Mesendoderm (in vitro differentiated cells): ENCODE measurements at regions not wholly inside any gene's neighbourhood (a gene's known extent, or its start where the extent isn't known, plus 50 kb on each side); places are given as distances from the start of the nearest gene placed in this dataset.

Experiments
- DNase-seq: peaks from one replicate; pipeline ENCODE4 v3.0.0; 2013
- H2AK5ac ChIP-seq: 2 replicates; pipeline ENCODE4 v1.6.1; 2013; ENCODE audit warnings: low read length, inconsistent platforms
- H2BK120ac ChIP-seq: 2 replicates; pipeline ENCODE4 v1.6.1; 2013; ENCODE audit warnings: low read depth, mild to moderate bottlenecking, low read length, moderate library complexity, mixed read lengths
- H2BK15ac ChIP-seq: replicated peaks from 2 replicates; pipeline ENCODE4 v1.6.1; 2013; ENCODE audit warnings: low read depth, mild to moderate bottlenecking, moderate library complexity
- H2BK5ac ChIP-seq: 2 replicates; pipeline ENCODE4 v1.6.1; 2013; ENCODE audit warnings: low read length, inconsistent platforms
- H3K18ac ChIP-seq: 2 replicates; pipeline ENCODE4 v1.6.1; 2013; ENCODE audit warnings: mild to moderate bottlenecking, low read length, mixed read lengths
- H3K23ac ChIP-seq: one replicate; pipeline ENCODE4 v1.6.1; 2013; ENCODE audit warnings: low read length
- H3K27ac ChIP-seq: 2 replicates; pipeline ENCODE4 v1.5.1; 2013; ENCODE audit warnings: low read depth, mild to moderate bottlenecking, inconsistent platforms, low read length, moderate library complexity
- H3K27me3 ChIP-seq: 2 replicates; pipeline ENCODE4 v1.6.1; 2013; ENCODE audit warnings: low read length, control low read depth, mild to moderate bottlenecking, inconsistent platforms; ENCODE audit not compliant: insufficient read depth, poor library complexity
- H3K36me3 ChIP-seq: 2 replicates; pipeline ENCODE4 v1.6.1; 2013; ENCODE audit warnings: low read length, inconsistent platforms; ENCODE audit not compliant: control insufficient read depth, insufficient read depth
- H3K4ac ChIP-seq: one replicate; pipeline ENCODE4 v1.6.1; 2013; ENCODE audit warnings: low read depth, mild to moderate bottlenecking, low read length, moderate library complexity
- H3K4me1 ChIP-seq: 2 replicates; pipeline ENCODE4 v1.6.1; 2013; ENCODE audit warnings: low read depth, low read length, inconsistent platforms; ENCODE audit not compliant: control insufficient read depth
- H3K4me2 ChIP-seq: 2 replicates; pipeline ENCODE4 v1.6.1; 2013; ENCODE audit warnings: low read length
- H3K4me3 ChIP-seq: 2 replicates; pipeline ENCODE4 v1.5.1; 2013; ENCODE audit warnings: mild to moderate bottlenecking, low read length
- H3K56ac ChIP-seq: one replicate; pipeline ENCODE4 v1.6.1; 2013; ENCODE audit warnings: low read length
- H3K79me1 ChIP-seq: 2 replicates; pipeline ENCODE4 v1.6.1; 2013; ENCODE audit warnings: low read length, inconsistent platforms
- H3K79me2 ChIP-seq: 2 replicates; pipeline ENCODE4 v1.6.1; 2013; ENCODE audit warnings: mild to moderate bottlenecking, low read length; ENCODE audit not compliant: control insufficient read depth, insufficient read depth
- H3K9ac ChIP-seq: 2 replicates; pipeline ENCODE4 v1.6.1; 2013; ENCODE audit warnings: low read length, inconsistent platforms
- H4K5ac ChIP-seq: one replicate; pipeline ENCODE4 v1.6.1; 2013; ENCODE audit warnings: low read length
- H4K8ac ChIP-seq: one replicate; pipeline ENCODE4 v1.6.1; 2013; ENCODE audit warnings: low read depth, mild to moderate bottlenecking, control low read depth, low read length, moderate library complexity
- WGBS: extraction: QIAGEN DNeasy Blood & Tissue Kit; methylation state at CpG from one replicate; pipeline ENCODE4 v1.1.7; 2013; ENCODE audit warnings: low lambda C conversion rate, missing lambda C conversion rate; ENCODE audit not compliant: insufficient coverage; ENCODE audit errors: extremely low coverage; 5-methylcytosine and 5-hydroxymethylcytosine counted together

DNA sequence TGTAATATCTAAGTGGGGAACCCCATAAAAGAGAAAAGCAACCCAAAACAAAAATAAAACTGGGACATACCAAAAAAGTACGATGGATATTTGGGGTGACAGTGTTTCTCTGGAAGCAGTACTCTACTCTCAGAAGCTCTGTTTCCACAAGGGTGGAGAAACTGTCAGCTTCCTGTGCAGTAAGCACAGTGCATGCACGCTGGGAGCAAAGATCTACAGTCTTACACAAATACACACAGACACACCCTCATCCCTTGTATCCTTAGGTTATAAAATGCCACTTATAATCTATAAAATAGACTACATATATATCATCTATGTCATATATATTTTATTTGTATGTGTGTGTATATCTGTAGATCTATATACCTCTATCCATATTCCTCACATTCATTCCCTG is 225.8 kb upstream of the SOX5 start:
- H2AK5ac ChIP-seq = no peak overlapping the region
- H3K23ac ChIP-seq = no peak overlapping the region
- no peaks in the 10 kb centered on the region for H3K79me2 ChIP-seq
- no peak overlapping the region for H3K9ac ChIP-seq
- H4K8ac ChIP-seq = no peak overlapping the region
- H3K4ac ChIP-seq = no peak overlapping the region
- no peaks in the 10 kb centered on the region for H3K79me1 ChIP-seq
- H3K27me3 ChIP-seq = no peaks in the 10 kb centered on the region
- H3K56ac ChIP-seq = no peak overlapping the region
- H3K4me1 ChIP-seq = no peaks in the 10 kb centered on the region
- H3K27ac ChIP-seq = no peak overlapping the region
- no peak overlapping the region for H4K5ac ChIP-seq
- no peak overlapping the region for H2BK120ac ChIP-seq
- H3K36me3 ChIP-seq = no peaks in the 10 kb centered on the region
- no peak for DNase-seq
- no peak overlapping the region for H2BK15ac ChIP-seq
- WGBS = no CpG with 5 or more reads among the region's 2 CpGs
- H3K4me3 ChIP-seq = no peak overlapping the region
- no peak overlapping the region for H3K4me2 ChIP-seq
- H2BK5ac ChIP-seq = no peak overlapping the region
- no peak overlapping the region for H3K18ac ChIP-seq

DNA sequence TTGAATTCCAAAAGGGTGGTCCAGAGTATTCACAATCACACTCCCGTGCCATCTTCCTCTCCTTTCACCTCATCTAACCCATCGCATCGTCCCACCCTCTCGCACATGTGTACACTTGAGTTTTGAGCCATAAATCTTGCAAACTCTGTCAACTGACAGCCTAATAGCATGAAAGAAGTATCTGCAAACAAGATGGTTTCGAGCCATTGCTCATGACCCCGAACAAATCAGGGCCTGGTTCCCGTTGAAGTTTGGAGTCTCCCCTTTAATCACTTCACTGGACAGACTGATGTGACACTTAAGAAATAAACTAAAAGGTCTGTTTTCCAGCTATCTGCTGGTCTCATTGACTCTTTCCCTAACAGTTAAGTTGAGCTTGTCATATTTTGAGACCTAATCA is 223.6 kb upstream of the SOX5 start:
- H3K4me3 ChIP-seq = no peak overlapping the region
- H3K9ac ChIP-seq = no peak overlapping the region
- H3K4me1 ChIP-seq = no peaks in the 10 kb centered on the region
- DNase-seq = no peak
- no peak overlapping the region for H3K56ac ChIP-seq
- no peak overlapping the region for H2BK15ac ChIP-seq
- no peak overlapping the region for H3K4me2 ChIP-seq
- H2AK5ac ChIP-seq = no peak overlapping the region
- H2BK5ac ChIP-seq = no peak overlapping the region
- no CpG with 5 or more reads among the region's 7 CpGs for WGBS
- no peak overlapping the region for H4K5ac ChIP-seq
- H3K4ac ChIP-seq = no peak overlapping the region
- no peak overlapping the region for H3K27ac ChIP-seq
- H4K8ac ChIP-seq = no peak overlapping the region
- H3K79me2 ChIP-seq = no peaks in the 10 kb centered on the region
- no peak overlapping the region for H3K18ac ChIP-seq
- H2BK120ac ChIP-seq = no peak overlapping the region
- H3K23ac ChIP-seq = no peak overlapping the region
- H3K27me3 ChIP-seq = no peaks in the 10 kb centered on the region
- H3K36me3 ChIP-seq = no peaks in the 10 kb centered on the region
- H3K79me1 ChIP-seq = no peaks in the 10 kb centered on the region

DNA sequence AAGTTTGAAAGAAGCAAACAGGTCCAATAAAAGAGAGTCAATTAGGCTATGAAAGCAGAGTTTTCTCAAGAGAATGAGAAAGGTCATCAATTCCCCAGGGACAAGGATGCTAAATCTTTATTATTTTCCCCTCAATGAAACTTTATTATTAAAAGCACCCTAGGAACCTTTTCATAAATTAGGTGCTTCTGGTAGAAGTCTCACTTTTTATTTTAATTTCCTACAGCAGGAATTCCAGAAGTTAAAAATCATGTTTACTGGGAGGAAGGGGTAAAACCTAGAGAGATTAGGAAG is 223.2 kb upstream of the SOX5 start:
- no peak overlapping the region for H4K8ac ChIP-seq
- H3K27ac ChIP-seq = no peak overlapping the region
- no peaks in the 10 kb centered on the region for H3K27me3 ChIP-seq
- H3K4me3 ChIP-seq = no peak overlapping the region
- H3K79me1 ChIP-seq = no peaks in the 10 kb centered on the region
- H2BK15ac ChIP-seq = no peak overlapping the region
- no peaks in the 10 kb centered on the region for H3K79me2 ChIP-seq
- no peak overlapping the region for H3K56ac ChIP-seq
- H3K9ac ChIP-seq = no peak overlapping the region
- no peak overlapping the region for H2BK120ac ChIP-seq
- no peak overlapping the region for H2BK5ac ChIP-seq
- no peak overlapping the region for H4K5ac ChIP-seq
- H3K23ac ChIP-seq = no peak overlapping the region
- no peaks in the 10 kb centered on the region for H3K4me1 ChIP-seq
- H3K18ac ChIP-seq = no peak overlapping the region
- DNase-seq = no peak
- no peak overlapping the region for H2AK5ac ChIP-seq
- no peak overlapping the region for H3K4ac ChIP-seq
- no peaks in the 10 kb centered on the region for H3K36me3 ChIP-seq
- H3K4me2 ChIP-seq = no peak overlapping the region

DNA sequence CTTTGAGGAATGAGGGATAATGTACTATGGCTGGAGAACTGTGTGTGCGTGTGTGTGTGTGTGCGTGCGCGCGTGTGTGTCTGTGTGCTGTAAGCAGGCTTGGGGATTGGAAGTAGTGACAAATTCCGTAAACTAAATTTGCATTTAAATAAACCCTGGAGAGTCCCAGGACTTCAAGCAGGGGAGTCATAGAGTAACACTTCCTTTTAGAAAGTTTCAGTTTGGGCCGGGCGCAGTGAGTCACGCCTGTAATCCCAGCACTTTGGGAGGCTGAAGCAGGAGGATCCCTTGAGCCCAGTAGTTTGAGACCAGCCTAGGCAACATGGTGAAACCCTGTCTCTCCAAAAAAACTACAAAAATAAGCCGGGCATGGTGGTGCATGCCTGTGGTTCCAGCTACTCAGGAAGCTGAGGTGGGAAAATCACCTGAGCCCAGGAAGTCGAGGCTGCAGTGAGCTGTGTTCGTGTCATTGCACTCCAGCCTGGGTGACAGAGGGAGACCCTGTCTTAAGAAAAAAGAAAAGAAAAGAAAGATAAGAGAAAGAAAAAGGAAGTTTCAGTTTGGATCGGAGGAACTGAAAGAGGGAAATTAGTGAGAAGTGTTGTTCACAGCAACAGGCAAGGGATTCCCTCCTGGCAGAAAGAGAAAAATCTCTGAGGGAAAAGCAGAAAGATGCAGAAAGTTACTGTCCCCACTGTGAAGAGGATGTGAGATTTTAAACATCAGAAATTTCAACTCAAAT is 222.7 kb upstream of the SOX5 start:
- Histone ChIP-seq H3K27ac (no peak overlapping the region), H3K9ac (no peak overlapping the region), H3K23ac (no peak overlapping the region), H3K36me3 (no peaks in the 10 kb centered on the region), H4K5ac (no peak overlapping the region), H3K56ac (no peak overlapping the region), H3K18ac (no peak overlapping the region), H3K79me2 (no peaks in the 10 kb centered on the region), H3K4me3 (no peak overlapping the region), H3K4me2 (no peak overlapping the region), H2AK5ac (no peak overlapping the region), H3K4me1 (no peaks in the 10 kb centered on the region), H3K79me1 (no peaks in the 10 kb centered on the region), H2BK15ac (no peak overlapping the region), H3K4ac (no peak overlapping the region), H3K27me3 (no peaks in the 10 kb centered on the region), H4K8ac (no peak overlapping the region), H2BK120ac (no peak overlapping the region), H2BK5ac (no peak overlapping the region)
- peak; percentile 67 for DNase-seq
- WGBS = no CpG with 5 or more reads among the region's 13 CpGs

DNA sequence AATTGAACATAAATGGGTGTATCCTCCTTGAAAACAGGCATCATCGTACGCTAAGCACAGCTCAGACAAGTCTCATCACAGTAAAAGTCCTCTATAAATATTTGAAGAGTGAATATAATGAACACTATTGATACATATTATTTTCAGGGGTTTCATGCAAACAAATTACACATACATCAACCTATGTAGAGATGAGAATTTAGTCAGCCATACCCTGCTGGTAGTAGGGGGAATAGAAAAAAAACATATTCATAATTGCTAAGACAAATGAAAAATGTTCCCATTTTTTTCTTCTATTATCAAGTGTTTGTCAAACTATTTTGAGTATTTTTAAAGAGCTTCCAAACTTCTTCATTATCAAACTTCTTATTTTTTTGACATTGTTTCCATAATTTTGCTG is 205.6 kb upstream of the SOX5 start:
- Histone ChIP-seq H3K27me3 (no peaks in the 10 kb centered on the region), H3K56ac (no peak overlapping the region), H3K23ac (no peak overlapping the region), H4K5ac (no peak overlapping the region), H4K8ac (no peak overlapping the region), H3K4me2 (no peak overlapping the region), H3K79me1 (no peaks in the 10 kb centered on the region), H3K4me3 (no peak overlapping the region), H3K79me2 (no peaks in the 10 kb centered on the region), H3K4me1 (no peaks in the 10 kb centered on the region), H2BK5ac (no peak overlapping the region), H2BK15ac (no peak overlapping the region), H2AK5ac (no peak overlapping the region), H3K18ac (no peak overlapping the region), H3K27ac (no peak overlapping the region), H3K9ac (no peak overlapping the region), H2BK120ac (no peak overlapping the region), H3K36me3 (no peaks in the 10 kb centered on the region), H3K4ac (no peak overlapping the region)
- no peak for DNase-seq
- no CpG with 5 or more reads among the region's 2 CpGs for whole genome bisulfite sequencing

DNA sequence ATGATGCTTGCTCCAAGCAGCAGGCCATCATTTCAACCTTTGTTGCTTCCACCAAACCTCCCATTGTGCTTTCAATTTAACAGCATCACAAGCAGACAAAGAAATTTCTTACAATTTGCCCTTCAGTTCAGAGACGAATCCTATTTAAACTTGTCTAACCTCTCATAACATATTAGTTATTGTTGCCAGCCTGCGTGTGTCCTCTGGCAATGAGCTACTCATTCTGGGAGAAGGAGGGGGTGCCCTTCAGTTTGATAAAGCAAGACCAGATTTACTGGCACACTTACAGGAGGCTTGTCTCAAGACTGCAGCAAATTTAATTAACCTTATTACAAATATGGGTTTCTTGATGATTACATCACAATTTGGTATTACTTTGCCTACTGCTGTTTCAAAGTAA is 203.6 kb upstream of the SOX5 start:
- H3K9ac ChIP-seq = no peak overlapping the region
- H3K27me3 ChIP-seq = no peaks in the 10 kb centered on the region
- no peaks in the 10 kb centered on the region for H3K4me1 ChIP-seq
- no peak overlapping the region for H3K56ac ChIP-seq
- no peak overlapping the region for H2BK5ac ChIP-seq
- no peaks in the 10 kb centered on the region for H3K36me3 ChIP-seq
- no peak overlapping the region for H2BK15ac ChIP-seq
- H4K5ac ChIP-seq = no peak overlapping the region
- peak overlapping the region; percentile 37 for H3K4ac ChIP-seq
- no peak overlapping the region for H3K27ac ChIP-seq
- H3K4me3 ChIP-seq = no peak overlapping the region
- no peak overlapping the region for H2BK120ac ChIP-seq
- no peak overlapping the region for H2AK5ac ChIP-seq
- H3K4me2 ChIP-seq = no peak overlapping the region
- no peak for DNase-seq
- no peak overlapping the region for H3K23ac ChIP-seq
- H3K18ac ChIP-seq = no peak overlapping the region
- H4K8ac ChIP-seq = no peak overlapping the region
- no peaks in the 10 kb centered on the region for H3K79me1 ChIP-seq
- H3K79me2 ChIP-seq = no peaks in the 10 kb centered on the region
- WGBS = no CpG with 5 or more reads among the region's 2 CpGs
